Upper lobe of left lung (tissue), 4 donors: ENCODE measurements at regions not wholly inside any gene's neighbourhood (a gene's known extent, or its start where the extent isn't known, plus 50 kb on each side); places are given as distances from the start of the nearest gene placed in this dataset.

Experiments
- POLR2A ChIP-seq, 4 donors: fragments of 450-650 bp; IDR thresholded peaks; one replicate each; pipeline ENCODE4 v1.5.1; 2016 to 2017; ENCODE audit warnings: antibody characterized with exemption in 4 of 4, mild to moderate bottlenecking in 2 of 4
- POLR2AphosphoS5 ChIP-seq, 2 donors: sonication (generic); formaldehyde crosslinking; IDR thresholded peaks; one replicate each; pipeline ENCODE4 v1.5.1; 2017; ENCODE audit warnings: antibody characterized with exemption in 2 of 2
- TF ChIP-seq, protein P1 (sequence below), 6 experiments: fragments of 450-650 bp in 4 of 6; fragments of 200-600 bp in 2 of 6; sonication (generic) in 2 of 6; IDR thresholded peaks; one replicate each; pipeline ENCODE4 v1.5.1; 2016 to 2019; ENCODE audit warnings: antibody characterized with exemption in 6 of 6

DNA sequence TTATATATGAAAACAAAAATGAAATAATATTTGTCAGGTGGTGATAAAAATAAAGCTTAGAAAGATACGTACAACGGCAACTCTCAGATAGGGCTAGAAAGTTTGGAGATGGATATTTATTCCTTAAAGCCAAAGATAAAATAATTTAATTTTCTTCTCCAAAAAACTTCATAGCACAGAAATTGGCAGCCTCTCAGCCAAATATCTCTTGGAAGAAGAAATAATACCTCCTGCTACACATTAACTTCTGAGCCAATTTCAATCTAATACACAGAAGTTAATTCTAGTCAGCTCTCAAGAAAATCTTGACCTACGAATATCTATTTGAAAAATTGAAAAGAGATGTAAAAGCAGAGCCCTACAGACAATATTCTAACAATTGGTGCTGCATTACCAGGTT is 122.4 kb downstream of the TES start:
- TF ChIP-seq, protein P1, sequence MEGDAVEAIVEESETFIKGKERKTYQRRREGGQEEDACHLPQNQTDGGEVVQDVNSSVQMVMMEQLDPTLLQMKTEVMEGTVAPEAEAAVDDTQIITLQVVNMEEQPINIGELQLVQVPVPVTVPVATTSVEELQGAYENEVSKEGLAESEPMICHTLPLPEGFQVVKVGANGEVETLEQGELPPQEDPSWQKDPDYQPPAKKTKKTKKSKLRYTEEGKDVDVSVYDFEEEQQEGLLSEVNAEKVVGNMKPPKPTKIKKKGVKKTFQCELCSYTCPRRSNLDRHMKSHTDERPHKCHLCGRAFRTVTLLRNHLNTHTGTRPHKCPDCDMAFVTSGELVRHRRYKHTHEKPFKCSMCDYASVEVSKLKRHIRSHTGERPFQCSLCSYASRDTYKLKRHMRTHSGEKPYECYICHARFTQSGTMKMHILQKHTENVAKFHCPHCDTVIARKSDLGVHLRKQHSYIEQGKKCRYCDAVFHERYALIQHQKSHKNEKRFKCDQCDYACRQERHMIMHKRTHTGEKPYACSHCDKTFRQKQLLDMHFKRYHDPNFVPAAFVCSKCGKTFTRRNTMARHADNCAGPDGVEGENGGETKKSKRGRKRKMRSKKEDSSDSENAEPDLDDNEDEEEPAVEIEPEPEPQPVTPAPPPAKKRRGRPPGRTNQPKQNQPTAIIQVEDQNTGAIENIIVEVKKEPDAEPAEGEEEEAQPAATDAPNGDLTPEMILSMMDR (IDR thresholded peaks at IDR 0.05) = no peak
- TF ChIP-seq POLR2A (IDR thresholded peaks at IDR 0.05) (no peak), POLR2AphosphoS5 (IDR thresholded peaks at IDR 0.05) (no peak)
